ENCODE measurements at regions not wholly inside any gene's neighbourhood (a gene's known extent, or its start where the extent isn't known, plus 50 kb on each side); places are given as distances from the start of the nearest gene placed in this dataset.

DNA sequence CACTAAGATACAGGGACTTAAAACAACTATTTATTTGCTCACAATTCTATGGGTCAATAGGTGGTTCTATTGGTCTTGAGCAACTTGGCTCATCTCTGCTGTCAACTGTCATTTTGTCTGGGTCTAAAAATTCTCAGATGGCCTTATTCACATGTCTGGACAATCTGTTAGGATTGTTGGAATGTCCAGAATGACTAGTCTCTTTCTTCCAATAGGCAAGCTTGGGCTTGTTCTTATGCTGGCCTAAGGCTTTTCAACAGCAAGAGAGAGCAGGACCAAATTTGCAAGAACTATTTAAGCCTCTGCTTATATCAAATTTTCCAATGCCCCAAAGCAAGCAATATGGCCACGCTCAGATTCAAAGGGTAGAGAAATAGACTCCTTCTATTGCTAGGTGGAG lies 240.9 kb downstream of the KIF2B start:
- TF ChIP-seq, protein P1, sequence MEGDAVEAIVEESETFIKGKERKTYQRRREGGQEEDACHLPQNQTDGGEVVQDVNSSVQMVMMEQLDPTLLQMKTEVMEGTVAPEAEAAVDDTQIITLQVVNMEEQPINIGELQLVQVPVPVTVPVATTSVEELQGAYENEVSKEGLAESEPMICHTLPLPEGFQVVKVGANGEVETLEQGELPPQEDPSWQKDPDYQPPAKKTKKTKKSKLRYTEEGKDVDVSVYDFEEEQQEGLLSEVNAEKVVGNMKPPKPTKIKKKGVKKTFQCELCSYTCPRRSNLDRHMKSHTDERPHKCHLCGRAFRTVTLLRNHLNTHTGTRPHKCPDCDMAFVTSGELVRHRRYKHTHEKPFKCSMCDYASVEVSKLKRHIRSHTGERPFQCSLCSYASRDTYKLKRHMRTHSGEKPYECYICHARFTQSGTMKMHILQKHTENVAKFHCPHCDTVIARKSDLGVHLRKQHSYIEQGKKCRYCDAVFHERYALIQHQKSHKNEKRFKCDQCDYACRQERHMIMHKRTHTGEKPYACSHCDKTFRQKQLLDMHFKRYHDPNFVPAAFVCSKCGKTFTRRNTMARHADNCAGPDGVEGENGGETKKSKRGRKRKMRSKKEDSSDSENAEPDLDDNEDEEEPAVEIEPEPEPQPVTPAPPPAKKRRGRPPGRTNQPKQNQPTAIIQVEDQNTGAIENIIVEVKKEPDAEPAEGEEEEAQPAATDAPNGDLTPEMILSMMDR (conservative IDR thresholded peaks at IDR 0.05) = no peak
- no peak for TF ChIP-seq EZH2 (IDR thresholded peaks at IDR 0.05; ENCODE audit: low read depth)
